ENCODE measurements at regions not wholly inside any gene's neighbourhood (a gene's known extent, or its start where the extent isn't known, plus 50 kb on each side); places are given as distances from the start of the nearest gene placed in this dataset.
"Not testable (repeated sequence)": the region's sequence is repeated elsewhere in the genome, so short reads cannot be mapped to it uniquely, and the experiment has no call there.

DNA sequence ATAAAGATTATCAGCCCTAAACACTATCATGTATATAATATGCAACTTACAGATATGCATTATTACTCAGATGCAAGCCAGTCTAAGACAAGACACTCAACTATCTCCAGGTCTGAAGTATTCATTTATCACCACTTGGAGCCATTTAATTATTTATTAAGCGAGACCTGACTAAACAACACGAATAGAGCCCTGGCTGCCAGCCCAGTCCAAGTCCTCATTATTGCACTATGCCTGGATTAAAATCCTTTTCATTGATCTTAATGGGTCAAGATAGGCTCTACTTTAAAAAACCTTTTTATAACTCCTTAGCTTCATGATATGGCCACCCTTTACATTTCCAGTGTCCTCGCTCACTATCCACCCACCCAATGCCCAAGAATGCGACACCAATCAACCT is 183.1 kb upstream of the MARCKS start:
- no peaks in the 10 kb centered on the region for H3K36me3 Mint-ChIP-seq (ENCODE audit: low read depth)
- no peaks in the 10 kb centered on the region for H3K4me1 Mint-ChIP-seq (ENCODE audit: low read depth)
- no peaks in the 10 kb centered on the region for H3K9me3 Mint-ChIP-seq
- H3K27ac Mint-ChIP-seq: no peak overlapping the region
- no peak for DNase-seq
- no peak overlapping the region for H3K4me3 Mint-ChIP-seq
- H3K27me3 Mint-ChIP-seq: peaks cover 8% of the 10 kb centered on the region

DNA sequence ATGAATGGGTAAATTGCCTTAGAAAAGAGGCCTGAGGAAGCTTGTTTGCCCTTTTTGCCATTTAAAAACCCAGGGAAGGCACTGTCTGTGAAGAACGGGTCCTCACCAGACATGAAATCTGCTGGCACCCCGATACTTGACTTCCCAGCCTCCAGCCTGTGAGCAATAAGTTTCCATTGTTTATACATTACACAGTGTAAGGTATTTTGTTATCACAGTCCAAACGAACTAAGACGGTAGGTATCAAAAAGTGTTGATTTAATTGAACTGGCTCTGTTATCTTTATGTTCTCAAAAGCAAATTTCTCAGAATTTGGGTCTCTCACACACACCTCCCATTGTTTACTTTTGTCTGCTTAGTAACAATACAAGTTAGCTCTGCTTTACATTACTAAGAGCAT is 181.1 kb upstream of the MARCKS start:
- no peak for DNase-seq
- Mint-ChIP-seq H3K4me1 (ENCODE audit: low read depth) (no peaks in the 10 kb centered on the region), H3K4me3 (no peak overlapping the region), H3K27me3 (peaks cover 11% of the 10 kb centered on the region), H3K27ac (no peak overlapping the region), H3K9me3 (no peaks in the 10 kb centered on the region), H3K36me3 (ENCODE audit: low read depth) (no peaks in the 10 kb centered on the region)

- Mint-ChIP-seq H3K27ac (no peak overlapping the region), H3K27me3 (peaks cover 12% of the 10 kb centered on the region), H3K9me3 (no peaks in the 10 kb centered on the region), H3K36me3 (ENCODE audit: low read depth) (no peaks in the 10 kb centered on the region), H3K4me3 (no peak overlapping the region), H3K4me1 (ENCODE audit: low read depth) (no peaks in the 10 kb centered on the region)
- DNase-seq: no peak
These were observed 180.2 kb upstream of the MARCKS start for GRCh38 chr6:113676968-113677367.

DNA sequence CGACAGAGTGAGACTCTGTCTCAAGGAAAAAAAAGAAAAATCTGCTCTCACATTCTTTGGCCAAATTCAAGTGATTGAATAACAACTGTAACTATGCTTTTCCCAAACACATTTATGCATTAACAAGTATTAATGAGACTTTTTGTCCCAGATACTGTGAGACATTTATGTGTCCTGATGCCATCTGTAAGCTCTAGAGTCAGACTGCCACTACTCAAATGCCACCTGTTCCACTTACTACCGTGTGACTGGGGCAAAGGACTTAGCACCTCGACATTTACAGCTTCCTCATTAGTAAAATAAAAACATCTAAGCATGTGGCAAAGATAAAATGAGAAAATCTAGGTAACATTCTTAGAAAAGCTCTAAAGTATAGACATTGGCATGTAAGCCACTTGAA is 178.1 kb upstream of the MARCKS start:
- H3K36me3 Mint-ChIP-seq (ENCODE audit: low read depth): no peaks in the 10 kb centered on the region
- DNase-seq: no peak
- H3K27me3 Mint-ChIP-seq: peaks cover 7% of the 10 kb centered on the region
- H3K27ac Mint-ChIP-seq: no peak overlapping the region
- H3K9me3 Mint-ChIP-seq: no peaks in the 10 kb centered on the region
- no peak overlapping the region for H3K4me3 Mint-ChIP-seq
- no peaks in the 10 kb centered on the region for H3K4me1 Mint-ChIP-seq (ENCODE audit: low read depth)

DNA sequence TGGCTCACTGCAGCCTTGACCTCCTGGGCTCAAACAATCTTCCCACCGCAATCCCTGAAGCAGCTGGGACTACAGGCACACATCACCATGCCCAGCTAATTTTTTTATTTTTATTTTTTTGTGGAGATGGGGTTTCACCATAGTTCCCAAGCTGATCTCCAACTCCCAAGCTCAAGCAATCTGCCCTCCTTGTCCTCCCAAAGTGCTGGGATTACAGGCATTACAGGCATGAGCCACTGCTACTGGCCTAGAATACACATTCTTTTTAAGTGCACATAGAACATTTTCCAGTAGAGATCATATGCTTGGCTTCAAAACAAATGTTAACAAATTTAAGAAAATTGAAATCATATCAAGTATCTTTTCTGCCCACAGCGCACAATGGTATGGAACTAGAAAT is 176.8 kb upstream of the MARCKS start:
- no peak for DNase-seq
- no peaks in the 10 kb centered on the region for H3K4me1 Mint-ChIP-seq (ENCODE audit: low read depth)
- no peak overlapping the region for H3K27ac Mint-ChIP-seq

DNA sequence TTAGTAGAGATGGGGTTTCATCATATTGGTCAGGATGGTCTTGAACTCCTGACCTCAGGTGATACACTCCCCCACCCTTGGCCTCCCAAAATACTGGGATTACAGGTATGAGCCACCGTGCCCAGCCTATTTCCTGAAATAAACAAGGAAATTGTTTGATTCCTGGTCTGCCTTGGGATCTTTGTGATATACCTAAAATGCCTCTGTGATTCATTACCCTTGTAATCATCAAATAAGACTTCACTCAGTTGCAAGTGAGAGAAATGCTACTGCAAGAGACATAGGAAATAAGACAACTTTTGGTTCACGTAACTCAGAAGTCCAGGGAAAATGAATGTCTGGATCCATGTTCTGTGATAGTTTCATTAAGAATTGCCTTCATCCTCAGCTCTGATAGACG is 173.2 kb upstream of the MARCKS start:
- Mint-ChIP-seq H3K4me1 (ENCODE audit: low read depth) (no peaks in the 10 kb centered on the region), H3K9me3 (no peaks in the 10 kb centered on the region), H3K4me3 (no peak overlapping the region), H3K36me3 (ENCODE audit: low read depth) (no peaks in the 10 kb centered on the region), H3K27ac (no peak overlapping the region), H3K27me3 (peaks cover 7% of the 10 kb centered on the region)
- no peak for DNase-seq

More for the DNA sequence above, 176.8 kb upstream of the MARCKS start:
- Mint-ChIP-seq H3K9me3 (no peaks in the 10 kb centered on the region), H3K27me3 (peaks cover 7% of the 10 kb centered on the region), H3K4me3 (no peak overlapping the region), H3K36me3 (ENCODE audit: low read depth) (no peaks in the 10 kb centered on the region)

DNA sequence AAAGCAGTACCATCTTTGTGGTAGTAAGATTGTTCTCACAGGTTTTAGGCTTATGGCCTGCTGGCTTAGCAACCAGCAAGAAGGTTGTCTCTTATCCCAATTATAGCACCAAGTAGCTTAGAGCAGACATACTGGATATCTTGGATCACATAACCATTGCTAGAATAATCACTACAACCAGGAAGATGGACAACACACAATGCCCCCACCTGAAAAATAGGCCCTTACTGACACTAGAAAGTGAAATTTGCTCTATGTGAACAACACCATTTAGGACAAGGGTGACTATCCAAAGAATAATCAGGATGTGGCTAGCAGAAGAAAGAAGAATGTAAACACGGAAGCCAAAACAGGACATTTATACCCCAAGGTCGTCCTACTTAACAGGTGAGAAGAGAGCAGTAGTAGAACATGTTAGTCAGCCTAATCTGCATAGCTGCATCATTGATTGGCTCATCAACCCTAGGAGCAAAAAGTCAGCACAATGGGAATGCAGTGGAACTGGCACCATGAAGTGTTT is 172.7 kb upstream of the MARCKS start:
- Mint-ChIP-seq H3K27ac (no peak overlapping the region), H3K4me1 (ENCODE audit: low read depth) (no peaks in the 10 kb centered on the region), H3K4me3 (no peak overlapping the region), H3K27me3 (peaks cover 2% of the 10 kb centered on the region), H3K36me3 (ENCODE audit: low read depth) (no peaks in the 10 kb centered on the region), H3K9me3 (no peaks in the 10 kb centered on the region)
- DNase-seq: no peak

- H3K4me1 Mint-ChIP-seq (ENCODE audit: low read depth): peaks cover 5% of the 10 kb centered on the region
- no peaks in the 10 kb centered on the region for H3K9me3 Mint-ChIP-seq
- H3K36me3 Mint-ChIP-seq (ENCODE audit: low read depth): no peaks in the 10 kb centered on the region
- no peak for DNase-seq
- H3K4me3 Mint-ChIP-seq: no peak overlapping the region
- H3K27me3 Mint-ChIP-seq: peaks cover 2% of the 10 kb centered on the region
- H3K27ac Mint-ChIP-seq: no peak overlapping the region
These were observed 171.1 kb upstream of the MARCKS start for GRCh38 chr6:113686049-113686448.

- not testable (repeated sequence) for DNase-seq; H3K27ac Mint-ChIP-seq; H3K27me3 Mint-ChIP-seq; H3K9me3 Mint-ChIP-seq; H3K4me1 Mint-ChIP-seq (ENCODE audit: low read depth); H3K36me3 Mint-ChIP-seq (ENCODE audit: low read depth); H3K4me3 Mint-ChIP-seq
These were observed 167.5 kb upstream of the MARCKS start for GRCh38 chr6:113689620-113690019.

GRCh38 chr6:113690281-113691259 is 166.6 kb upstream of the MARCKS start:
- no peaks in the 10 kb centered on the region for H3K27me3 Mint-ChIP-seq
- no peak for DNase-seq
- no peak overlapping the region for H3K27ac Mint-ChIP-seq
- H3K4me3 Mint-ChIP-seq: no peak overlapping the region
- H3K36me3 Mint-ChIP-seq (ENCODE audit: low read depth): no peaks in the 10 kb centered on the region
- peaks cover 3% of the 10 kb centered on the region for H3K9me3 Mint-ChIP-seq
- H3K4me1 Mint-ChIP-seq (ENCODE audit: low read depth): peaks cover 5% of the 10 kb centered on the region

DNA sequence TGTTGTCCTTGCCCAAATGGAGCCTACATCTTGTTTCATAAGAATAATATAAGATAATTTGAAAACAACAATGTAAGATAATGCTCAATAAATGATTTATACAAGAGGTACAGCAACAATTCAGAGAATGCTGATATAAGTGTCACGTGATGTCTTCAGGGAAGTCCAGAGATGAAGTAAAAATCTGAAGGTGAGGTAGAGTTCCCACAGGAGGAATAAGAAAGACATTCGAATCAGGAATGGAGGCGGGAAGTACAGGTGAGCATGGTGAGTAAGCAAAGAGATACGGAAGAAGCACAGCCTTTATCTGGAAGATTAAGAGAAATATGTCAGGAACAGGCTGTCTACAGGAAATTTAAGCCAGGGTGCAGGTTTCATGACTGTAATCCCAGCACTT is 165.9 kb upstream of the MARCKS start:
- H3K9me3 Mint-ChIP-seq: peaks cover 3% of the 10 kb centered on the region
- no peak overlapping the region for H3K27ac Mint-ChIP-seq
- H3K4me3 Mint-ChIP-seq: no peak overlapping the region
- H3K4me1 Mint-ChIP-seq (ENCODE audit: low read depth): peaks cover 5% of the 10 kb centered on the region
- no peaks in the 10 kb centered on the region for H3K36me3 Mint-ChIP-seq (ENCODE audit: low read depth)
- DNase-seq: no peak
- no peaks in the 10 kb centered on the region for H3K27me3 Mint-ChIP-seq

GRCh38 chr6:113693851-113694250 is 163.3 kb upstream of the MARCKS start:
- Mint-ChIP-seq H3K27ac (no peak overlapping the region), H3K4me1 (ENCODE audit: low read depth) (peaks cover 5% of the 10 kb centered on the region), H3K27me3 (no peaks in the 10 kb centered on the region), H3K36me3 (ENCODE audit: low read depth) (no peaks in the 10 kb centered on the region), H3K9me3 (peaks cover 3% of the 10 kb centered on the region), H3K4me3 (no peak overlapping the region)
- no peak for DNase-seq

DNA sequence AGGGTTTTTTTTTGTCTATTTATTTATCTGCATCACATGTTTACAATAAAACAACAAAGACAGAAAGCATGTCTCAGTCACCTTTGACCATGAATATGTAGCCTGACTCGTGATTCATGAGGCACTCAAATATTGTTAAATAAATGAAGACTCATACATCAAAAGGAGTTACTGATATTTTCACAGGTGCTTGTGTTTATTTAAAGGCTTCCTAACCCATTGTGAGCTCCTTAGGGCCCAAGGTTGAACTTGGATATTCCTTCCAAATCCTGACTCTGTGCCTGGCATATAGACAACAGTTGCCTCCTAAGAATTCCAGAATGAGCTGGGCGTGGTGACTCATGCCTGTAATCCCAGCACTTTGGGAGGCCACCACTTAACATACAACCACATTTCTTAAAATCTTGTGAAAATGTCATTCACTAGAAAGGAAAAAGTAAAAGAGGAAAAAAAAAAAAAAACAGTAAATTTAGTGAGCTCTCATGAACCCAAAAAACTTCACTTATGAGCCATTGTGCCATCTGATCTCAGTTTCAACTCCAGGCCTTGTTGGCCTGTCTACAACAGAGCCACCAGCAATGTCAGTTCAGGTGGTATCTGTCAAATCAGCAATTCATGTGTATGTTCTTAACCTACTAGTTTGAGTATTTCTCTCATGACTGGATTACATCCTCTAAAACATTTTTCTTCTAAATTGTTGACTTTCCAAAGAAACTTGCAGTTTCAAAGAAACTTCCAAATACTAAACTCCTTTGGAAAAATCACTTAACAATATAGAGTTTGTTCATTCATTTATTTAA is 162.7 kb upstream of the MARCKS start:
- peaks cover 5% of the 10 kb centered on the region for H3K4me1 Mint-ChIP-seq (ENCODE audit: low read depth)
- peaks cover 3% of the 10 kb centered on the region for H3K9me3 Mint-ChIP-seq
- no peaks in the 10 kb centered on the region for H3K36me3 Mint-ChIP-seq (ENCODE audit: low read depth)
- no peak for DNase-seq
- no peak overlapping the region for H3K27ac Mint-ChIP-seq
- no peak overlapping the region for H3K4me3 Mint-ChIP-seq
- no peaks in the 10 kb centered on the region for H3K27me3 Mint-ChIP-seq

- Mint-ChIP-seq H3K27ac (no peak overlapping the region), H3K4me1 (ENCODE audit: low read depth) (peaks cover 2% of the 10 kb centered on the region), H3K9me3 (peaks cover 3% of the 10 kb centered on the region), H3K27me3 (no peaks in the 10 kb centered on the region), H3K36me3 (ENCODE audit: low read depth) (no peaks in the 10 kb centered on the region), H3K4me3 (no peak overlapping the region)
- no peak for DNase-seq
These were observed 161.6 kb upstream of the MARCKS start for GRCh38 chr6:113695516-113695915.

GRCh38 chr6:113696960-113697359 is 160.2 kb upstream of the MARCKS start:
- Mint-ChIP-seq H3K4me3 (no peak overlapping the region), H3K4me1 (ENCODE audit: low read depth) (no peaks in the 10 kb centered on the region), H3K27ac (no peak overlapping the region), H3K36me3 (ENCODE audit: low read depth) (no peaks in the 10 kb centered on the region), H3K27me3 (no peaks in the 10 kb centered on the region), H3K9me3 (no peaks in the 10 kb centered on the region)
- DNase-seq: no peak
